ENCODE measurements at regions not wholly inside any gene's neighbourhood (a gene's known extent, or its start where the extent isn't known, plus 50 kb on each side); places are given as distances from the start of the nearest gene placed in this dataset.

DNA sequence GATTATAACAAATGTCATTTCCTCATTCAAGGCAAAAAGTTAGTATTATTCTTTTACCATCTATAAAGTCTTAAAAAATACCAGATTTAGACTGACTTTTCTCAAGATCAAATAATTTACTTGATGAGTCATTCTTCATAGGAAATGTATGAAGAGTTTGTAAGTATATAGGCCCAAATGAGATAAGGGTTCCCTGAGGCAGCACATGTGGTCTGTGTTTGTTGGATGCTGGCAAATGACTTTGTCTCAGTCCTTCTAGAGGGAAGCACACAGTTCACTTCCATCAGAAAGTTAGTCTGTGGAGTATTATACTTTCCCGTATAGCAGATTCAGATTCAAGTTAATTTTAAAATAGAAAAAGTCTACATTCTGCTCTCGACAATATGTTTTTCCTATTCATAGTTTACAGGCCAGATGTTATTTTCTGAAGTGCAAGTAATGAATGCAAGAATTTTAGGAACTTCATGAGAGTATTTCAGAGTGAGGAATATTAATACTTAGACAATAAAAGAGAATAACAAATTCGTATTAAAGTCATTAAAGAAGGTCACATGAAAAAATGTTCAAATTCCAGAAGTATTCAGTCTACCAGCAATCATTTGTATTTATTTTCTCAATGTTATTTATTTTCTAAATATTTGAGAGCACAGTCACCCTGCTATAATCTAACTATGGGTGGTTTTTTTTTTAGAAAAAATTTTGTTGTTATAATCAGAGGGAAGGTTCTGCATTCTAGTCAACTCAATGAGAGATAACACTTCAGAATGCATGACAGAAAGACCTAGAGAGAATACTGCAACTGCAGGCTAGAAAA, 601.8 kb upstream of the ZFP42 start:
- TF ChIP-seq, protein P1, sequence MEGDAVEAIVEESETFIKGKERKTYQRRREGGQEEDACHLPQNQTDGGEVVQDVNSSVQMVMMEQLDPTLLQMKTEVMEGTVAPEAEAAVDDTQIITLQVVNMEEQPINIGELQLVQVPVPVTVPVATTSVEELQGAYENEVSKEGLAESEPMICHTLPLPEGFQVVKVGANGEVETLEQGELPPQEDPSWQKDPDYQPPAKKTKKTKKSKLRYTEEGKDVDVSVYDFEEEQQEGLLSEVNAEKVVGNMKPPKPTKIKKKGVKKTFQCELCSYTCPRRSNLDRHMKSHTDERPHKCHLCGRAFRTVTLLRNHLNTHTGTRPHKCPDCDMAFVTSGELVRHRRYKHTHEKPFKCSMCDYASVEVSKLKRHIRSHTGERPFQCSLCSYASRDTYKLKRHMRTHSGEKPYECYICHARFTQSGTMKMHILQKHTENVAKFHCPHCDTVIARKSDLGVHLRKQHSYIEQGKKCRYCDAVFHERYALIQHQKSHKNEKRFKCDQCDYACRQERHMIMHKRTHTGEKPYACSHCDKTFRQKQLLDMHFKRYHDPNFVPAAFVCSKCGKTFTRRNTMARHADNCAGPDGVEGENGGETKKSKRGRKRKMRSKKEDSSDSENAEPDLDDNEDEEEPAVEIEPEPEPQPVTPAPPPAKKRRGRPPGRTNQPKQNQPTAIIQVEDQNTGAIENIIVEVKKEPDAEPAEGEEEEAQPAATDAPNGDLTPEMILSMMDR (IDR thresholded peaks at IDR 0.05; ENCODE audit: insufficient read depth, low read length), result no peak
- TF ChIP-seq POLR2AphosphoS5 (IDR thresholded peaks at IDR 0.05; ENCODE audit: low read depth) (no peak), SPI1 (IDR thresholded peaks at IDR 0.05; ENCODE audit: borderline replicate concordance, low read depth) (no peak)
- TF ChIP-seq, protein P2, sequence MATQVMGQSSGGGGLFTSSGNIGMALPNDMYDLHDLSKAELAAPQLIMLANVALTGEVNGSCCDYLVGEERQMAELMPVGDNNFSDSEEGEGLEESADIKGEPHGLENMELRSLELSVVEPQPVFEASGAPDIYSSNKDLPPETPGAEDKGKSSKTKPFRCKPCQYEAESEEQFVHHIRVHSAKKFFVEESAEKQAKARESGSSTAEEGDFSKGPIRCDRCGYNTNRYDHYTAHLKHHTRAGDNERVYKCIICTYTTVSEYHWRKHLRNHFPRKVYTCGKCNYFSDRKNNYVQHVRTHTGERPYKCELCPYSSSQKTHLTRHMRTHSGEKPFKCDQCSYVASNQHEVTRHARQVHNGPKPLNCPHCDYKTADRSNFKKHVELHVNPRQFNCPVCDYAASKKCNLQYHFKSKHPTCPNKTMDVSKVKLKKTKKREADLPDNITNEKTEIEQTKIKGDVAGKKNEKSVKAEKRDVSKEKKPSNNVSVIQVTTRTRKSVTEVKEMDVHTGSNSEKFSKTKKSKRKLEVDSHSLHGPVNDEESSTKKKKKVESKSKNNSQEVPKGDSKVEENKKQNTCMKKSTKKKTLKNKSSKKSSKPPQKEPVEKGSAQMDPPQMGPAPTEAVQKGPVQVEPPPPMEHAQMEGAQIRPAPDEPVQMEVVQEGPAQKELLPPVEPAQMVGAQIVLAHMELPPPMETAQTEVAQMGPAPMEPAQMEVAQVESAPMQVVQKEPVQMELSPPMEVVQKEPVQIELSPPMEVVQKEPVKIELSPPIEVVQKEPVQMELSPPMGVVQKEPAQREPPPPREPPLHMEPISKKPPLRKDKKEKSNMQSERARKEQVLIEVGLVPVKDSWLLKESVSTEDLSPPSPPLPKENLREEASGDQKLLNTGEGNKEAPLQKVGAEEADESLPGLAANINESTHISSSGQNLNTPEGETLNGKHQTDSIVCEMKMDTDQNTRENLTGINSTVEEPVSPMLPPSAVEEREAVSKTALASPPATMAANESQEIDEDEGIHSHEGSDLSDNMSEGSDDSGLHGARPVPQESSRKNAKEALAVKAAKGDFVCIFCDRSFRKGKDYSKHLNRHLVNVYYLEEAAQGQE (IDR thresholded peaks at IDR 0.05; ENCODE audit: insufficient replicate concordance, low read depth), result no peak
